Mammary epithelial cell (primary cell): ENCODE measurements at regions not wholly inside any gene's neighbourhood (a gene's known extent, or its start where the extent isn't known, plus 50 kb on each side); places are given as distances from the start of the nearest gene placed in this dataset.

Source experiments
- CTCF ChIP-seq, 2 donors: IDR thresholded peaks in 1 of 2; conservative IDR thresholded peaks in 1 of 2; 2 replicates each; pipeline ENCODE4 v1.5.1; 2011 to 2012; ENCODE audit warnings: inconsistent platforms in 2 of 2, low read length in 2 of 2, mild to moderate bottlenecking in 2 of 2, control low read depth in 1 of 2, low read depth in 1 of 2; ENCODE audit not compliant: insufficient read depth in 1 of 2; ENCODE audit errors: extremely low read depth in 1 of 2
- EZH2 ChIP-seq: IDR thresholded peaks from 2 replicates; pipeline ENCODE4 v1.6.1; 2012; ENCODE audit warnings: low read length, inconsistent platforms, borderline replicate concordance

GRCh38 chr5:40359093-40359492 lies 320.6 kb upstream of the PTGER4 start:
- TF ChIP-seq CTCF (conservative IDR thresholded peaks at IDR 0.05 in 1 of 2, IDR thresholded peaks at IDR 0.05 in 1 of 2; ENCODE audit: extremely low read depth in 1 of 2, insufficient read depth in 1 of 2, low read depth in 1 of 2, low read length in 2 of 2) (no peak), EZH2 (no peak)
